Mucosa of rectum (tissue), 2 donors: ENCODE measurements at regions not wholly inside any gene's neighbourhood (a gene's known extent, or its start where the extent isn't known, plus 50 kb on each side); places are given as distances from the start of the nearest gene placed in this dataset.

Experiments used
- H3K27ac ChIP-seq, 2 donors: one replicate each; pipeline ENCODE4 v1.7.0; 2013; ENCODE audit warnings: inconsistent platforms in 2 of 2, low read depth in 2 of 2, low read length in 2 of 2
- H3K27me3 ChIP-seq, 2 donors: one replicate each; pipeline ENCODE4 v1.7.0; 2013; ENCODE audit warnings: low read length in 2 of 2; ENCODE audit not compliant: control insufficient read depth in 2 of 2, insufficient read depth in 2 of 2
- H3K36me3 ChIP-seq, 2 donors: one replicate each; pipeline ENCODE4 v1.7.0; 2013; ENCODE audit warnings: low read length in 2 of 2; ENCODE audit not compliant: control insufficient read depth in 2 of 2, insufficient read depth in 2 of 2
- H3K4me1 ChIP-seq, 2 donors: one replicate each; pipeline ENCODE4 v1.7.0; 2013; ENCODE audit warnings: low read length in 2 of 2, mild to moderate bottlenecking in 1 of 2; ENCODE audit not compliant: control insufficient read depth in 2 of 2, insufficient read depth in 2 of 2
- H3K4me3 ChIP-seq, 2 donors: one replicate each; pipeline ENCODE4 v1.7.0; 2013; ENCODE audit warnings: low read length in 2 of 2
- H3K9ac ChIP-seq, 2 donors: one replicate each; pipeline ENCODE4 v1.7.0; 2013; ENCODE audit warnings: low read length in 2 of 2, low read depth in 1 of 2, mild to moderate bottlenecking in 1 of 2
- H3K9me3 ChIP-seq, 2 donors: one replicate each; pipeline ENCODE4 v1.7.0; 2013; ENCODE audit warnings: low read length in 2 of 2; ENCODE audit not compliant: control insufficient read depth in 2 of 2
- donor health status: healthy.
- donor health status: Normal muscosa, but diverticular disease.

- Histone ChIP-seq H3K27me3 (no peaks in the 10 kb centered on the region), H3K36me3 (no peaks in the 10 kb centered on the region), H3K9me3 (no peaks in the 10 kb centered on the region), H3K9ac (no peak overlapping the region), H3K4me3 (no peak overlapping the region), H3K27ac (no peak overlapping the region), H3K4me1 (peaks cover 20 to 26% of the 10 kb centered on the region in 2 donors)
These were observed 50.4 kb upstream of the CDKN2AIPNL start for GRCh38 chr5:134462047-134462575.
